Transverse colon (tissue), 4 donors: ENCODE measurements at regions not wholly inside any gene's neighbourhood (a gene's known extent, or its start where the extent isn't known, plus 50 kb on each side); places are given as distances from the start of the nearest gene placed in this dataset.

ENCODE experiments used
- POLR2A ChIP-seq: fragments of 450-650 bp; IDR thresholded peaks from one replicate; pipeline ENCODE4 v1.6.1; 2016; ENCODE audit warnings: antibody characterized with exemption, mild to moderate bottlenecking, moderate library complexity
- POLR2AphosphoS5 ChIP-seq, 3 donors: sonication (generic); formaldehyde crosslinking; IDR thresholded peaks; one replicate each; pipeline ENCODE4 v1.6.1; 2016; ENCODE audit warnings: antibody characterized with exemption in 3 of 3
- TF ChIP-seq, protein P1 (sequence below), 5 experiments: fragments of 200-600 bp in 3 of 5; fragments of 450-650 bp in 2 of 5; sonication (generic) in 3 of 5; IDR thresholded peaks; 1 replicate in 2 of 5; 2 replicates in 3 of 5; pipeline ENCODE4 v1.5.1; 2016 to 2017; ENCODE audit warnings: antibody characterized with exemption in 5 of 5, inconsistent platforms in 3 of 5, mild to moderate bottlenecking in 2 of 5, moderate library complexity in 1 of 5

DNA sequence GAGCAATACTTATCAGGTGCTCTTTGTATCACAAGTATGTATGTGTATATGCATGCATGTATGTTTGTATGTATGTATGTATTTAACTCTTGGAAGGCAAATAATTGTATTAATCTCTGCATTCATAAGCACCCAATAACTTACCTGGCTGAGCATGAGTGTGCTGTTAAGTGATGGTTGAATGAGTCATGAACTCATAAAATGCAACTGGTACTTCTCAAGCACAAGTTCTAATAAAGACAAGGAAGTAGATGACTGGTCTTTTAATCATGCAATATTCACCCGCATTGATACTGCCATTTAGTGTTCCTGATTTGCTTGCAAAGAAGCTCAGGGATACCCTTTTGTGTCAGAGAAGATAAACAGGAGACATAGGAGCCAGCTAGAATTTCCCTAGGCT is 204.9 kb upstream of the TRPM3 start:
- TF ChIP-seq POLR2AphosphoS5 (IDR thresholded peaks at IDR 0.05) (no peak), POLR2A (no peak)
- TF ChIP-seq, protein P1, sequence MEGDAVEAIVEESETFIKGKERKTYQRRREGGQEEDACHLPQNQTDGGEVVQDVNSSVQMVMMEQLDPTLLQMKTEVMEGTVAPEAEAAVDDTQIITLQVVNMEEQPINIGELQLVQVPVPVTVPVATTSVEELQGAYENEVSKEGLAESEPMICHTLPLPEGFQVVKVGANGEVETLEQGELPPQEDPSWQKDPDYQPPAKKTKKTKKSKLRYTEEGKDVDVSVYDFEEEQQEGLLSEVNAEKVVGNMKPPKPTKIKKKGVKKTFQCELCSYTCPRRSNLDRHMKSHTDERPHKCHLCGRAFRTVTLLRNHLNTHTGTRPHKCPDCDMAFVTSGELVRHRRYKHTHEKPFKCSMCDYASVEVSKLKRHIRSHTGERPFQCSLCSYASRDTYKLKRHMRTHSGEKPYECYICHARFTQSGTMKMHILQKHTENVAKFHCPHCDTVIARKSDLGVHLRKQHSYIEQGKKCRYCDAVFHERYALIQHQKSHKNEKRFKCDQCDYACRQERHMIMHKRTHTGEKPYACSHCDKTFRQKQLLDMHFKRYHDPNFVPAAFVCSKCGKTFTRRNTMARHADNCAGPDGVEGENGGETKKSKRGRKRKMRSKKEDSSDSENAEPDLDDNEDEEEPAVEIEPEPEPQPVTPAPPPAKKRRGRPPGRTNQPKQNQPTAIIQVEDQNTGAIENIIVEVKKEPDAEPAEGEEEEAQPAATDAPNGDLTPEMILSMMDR (IDR thresholded peaks at IDR 0.05): no peak
